H9 (cell line): ENCODE measurements at regions not wholly inside any gene's neighbourhood (a gene's known extent, or its start where the extent isn't known, plus 50 kb on each side); places are given as distances from the start of the nearest gene placed in this dataset.

ENCODE experiments used
- DNase-seq: peaks from one replicate; pipeline ENCODE4 v3.0.0-alpha.2; 2017
- H2AFZ ChIP-seq: one replicate; pipeline ENCODE4 v1.6.1; 2013; ENCODE audit warnings: mild to moderate bottlenecking, low read length, control low read depth, moderate library complexity
- H2AK5ac ChIP-seq: 2 replicates; pipeline ENCODE4 v1.6.1; 2013; ENCODE audit warnings: low read length, control low read depth, mixed read lengths; ENCODE audit not compliant: insufficient read length
- H2BK120ac ChIP-seq: one replicate; pipeline ENCODE4 v1.6.1; 2013; ENCODE audit warnings: low read depth, mild to moderate bottlenecking, low read length, control low read depth, inconsistent platforms; ENCODE audit not compliant: poor library complexity, severe bottlenecking
- H2BK12ac ChIP-seq: 2 replicates; pipeline ENCODE4 v1.6.1; 2013; ENCODE audit warnings: low read length, control low read depth, mixed read lengths, low read depth; ENCODE audit not compliant: insufficient read length
- H2BK15ac ChIP-seq: 2 replicates; pipeline ENCODE4 v1.6.1; 2013; ENCODE audit warnings: low read depth, low read length, control low read depth
- H2BK20ac ChIP-seq: one replicate; pipeline ENCODE4 v1.6.1; 2013; ENCODE audit warnings: low read depth, mild to moderate bottlenecking, low read length, control low read depth, inconsistent platforms; ENCODE audit not compliant: poor library complexity, severe bottlenecking
- H2BK5ac ChIP-seq: 2 replicates; pipeline ENCODE4 v1.6.1; 2013; ENCODE audit warnings: low read length, control low read depth, mixed read lengths; ENCODE audit not compliant: insufficient read length
- H3K14ac ChIP-seq: 2 replicates; pipeline ENCODE4 v1.6.1; 2013; ENCODE audit warnings: low read length, control low read depth; ENCODE audit not compliant: insufficient read depth
- H3K18ac ChIP-seq: 2 replicates; pipeline ENCODE4 v1.6.1; 2013; ENCODE audit warnings: low read depth, mild to moderate bottlenecking, mixed read lengths, low read length, control low read depth; ENCODE audit not compliant: insufficient read length
- H3K23ac ChIP-seq: 2 replicates; pipeline ENCODE4 v1.6.1; 2013; ENCODE audit warnings: low read length, control low read depth, mixed read lengths, low read depth; ENCODE audit not compliant: insufficient read length
- H3K23me2 ChIP-seq: 2 replicates; pipeline ENCODE4 v1.6.1; 2013; ENCODE audit warnings: low read depth, mild to moderate bottlenecking, mixed read lengths, low read length, control low read depth; ENCODE audit not compliant: insufficient read length, poor library complexity, severe bottlenecking
- H3K27ac ChIP-seq: 2 replicates; pipeline ENCODE4 v1.5.1; 2013; ENCODE audit warnings: low read length, control low read depth, mixed read lengths, low read depth; ENCODE audit not compliant: insufficient read length
- H3K27me3 ChIP-seq: 2 replicates; pipeline ENCODE4 v1.6.1; 2013; ENCODE audit warnings: low read length, control low read depth, inconsistent platforms; ENCODE audit not compliant: insufficient read depth
- H3K4ac ChIP-seq: 2 replicates; pipeline ENCODE4 v1.6.1; 2013; ENCODE audit warnings: low read depth, mild to moderate bottlenecking, control low read depth, inconsistent platforms, low read length, moderate library complexity
- H3K4me1 ChIP-seq: 2 replicates; pipeline ENCODE4 v1.6.1; 2013; ENCODE audit warnings: low read length, control low read depth, inconsistent platforms; ENCODE audit not compliant: insufficient read depth
- H3K4me2 ChIP-seq: 2 replicates; pipeline ENCODE4 v1.6.1; 2013; ENCODE audit warnings: low read length, control low read depth, mixed read lengths; ENCODE audit not compliant: insufficient read length, insufficient read depth
- H3K56ac ChIP-seq: 2 replicates; pipeline ENCODE4 v1.6.1; 2013; ENCODE audit warnings: low read depth, mild to moderate bottlenecking, mixed read lengths, low read length, control low read depth; ENCODE audit not compliant: insufficient read length
- H3K79me1 ChIP-seq: 2 replicates; pipeline ENCODE4 v1.6.1; 2013; ENCODE audit warnings: low read depth, mild to moderate bottlenecking, moderate library complexity, low read length, control low read depth, inconsistent platforms; ENCODE audit not compliant: insufficient read depth, poor library complexity, severe bottlenecking
- H3K79me2 ChIP-seq: 2 replicates; pipeline ENCODE4 v1.6.1; 2013; ENCODE audit warnings: low read length, control low read depth, inconsistent platforms; ENCODE audit not compliant: insufficient read depth
- H3K9ac ChIP-seq: 2 replicates; pipeline ENCODE4 v1.6.1; 2013; ENCODE audit warnings: low read length, control low read depth, mixed read lengths; ENCODE audit not compliant: insufficient read length; ENCODE audit errors: extremely low read depth
- H3K9me3 ChIP-seq: one replicate; pipeline ENCODE4 v1.6.1; 2013; ENCODE audit warnings: low read depth, low read length, inconsistent platforms; ENCODE audit not compliant: control insufficient read depth
- H3T11ph ChIP-seq: one replicate; pipeline ENCODE4 v1.6.1; 2013; ENCODE audit warnings: mild to moderate bottlenecking, low read length, control low read depth, inconsistent platforms
- H4K20me1 ChIP-seq: one replicate; pipeline ENCODE4 v1.6.1; 2013; ENCODE audit not compliant: control insufficient read depth, insufficient read length, insufficient read depth
- H4K5ac ChIP-seq: 2 replicates; pipeline ENCODE4 v1.6.1; 2013; ENCODE audit warnings: low read depth, mild to moderate bottlenecking, mixed read lengths, low read length, control low read depth; ENCODE audit not compliant: insufficient read length
- H4K8ac ChIP-seq: replicated peaks from 2 replicates; pipeline ENCODE4 v1.6.1; 2013; ENCODE audit warnings: low read length, control low read depth, mixed read lengths, low read depth; ENCODE audit not compliant: insufficient read length
- H4K91ac ChIP-seq: 2 replicates; pipeline ENCODE4 v1.6.1; 2013; ENCODE audit warnings: low read depth, mild to moderate bottlenecking, moderate library complexity, mixed read lengths, low read length, control low read depth; ENCODE audit not compliant: insufficient read length
- H3K27ac Mint-ChIP-seq, 3 experiments: 2 replicates in 2 of 3; 3 replicates in 1 of 3; pipeline ENCODE4 v1.8.0; 2020 to 2021; ENCODE audit warnings: mixed read lengths in 3 of 3, mild to moderate bottlenecking in 1 of 3, moderate library complexity in 1 of 3
- H3K27me3 Mint-ChIP-seq: 2 replicates; pipeline ENCODE4 v1.8.0; 2021; ENCODE audit warnings: low read depth, mild to moderate bottlenecking, moderate library complexity, mixed read lengths
- H3K36me3 Mint-ChIP-seq, 3 experiments: 2 replicates in 2 of 3; 3 replicates in 1 of 3; pipeline ENCODE4 v1.8.0; 2020 to 2021; ENCODE audit warnings: low read depth in 3 of 3, mixed read lengths in 3 of 3; ENCODE audit not compliant: insufficient read depth in 1 of 3
- H3K4me1 Mint-ChIP-seq, 2 experiments: 2 replicates each; pipeline ENCODE4 v1.8.0; 2020; ENCODE audit warnings: mixed read lengths in 2 of 2
- H3K4me3 Mint-ChIP-seq, 2 experiments: 2 replicates in 1 of 2; 3 replicates in 1 of 2; pipeline ENCODE4 v1.8.0; 2020 to 2021; ENCODE audit warnings: mild to moderate bottlenecking in 2 of 2, mixed read lengths in 2 of 2, moderate library complexity in 1 of 2
- H3K9me3 Mint-ChIP-seq, 2 experiments: 2 replicates in 1 of 2; 3 replicates in 1 of 2; pipeline ENCODE4 v1.8.0; 2020; ENCODE audit warnings: mild to moderate bottlenecking in 2 of 2, mixed read lengths in 2 of 2, moderate library complexity in 1 of 2
- CTCF ChIP-seq: fragments of 200-600 bp; sonication (generic); conservative IDR thresholded peaks from 3 replicates; pipeline ENCODE4 v1.8.0; 2021; ENCODE audit warnings: antibody characterized with exemption, mild to moderate bottlenecking
- WGBS: extraction: QIAGEN DNeasy Blood & Tissue Kit; methylation state at CpG from one replicate; pipeline ENCODE4 v1.1.7; 2013; ENCODE audit warnings: missing lambda C conversion rate, low lambda C conversion rate, mixed read lengths; ENCODE audit not compliant: insufficient read length; ENCODE audit errors: extremely low coverage; 5-methylcytosine and 5-hydroxymethylcytosine counted together

- H3K27ac Mint-ChIP-seq, result no peak overlapping the region; a peak in 1 of 7 replicates
- Histone ChIP-seq H2AFZ (no peak overlapping the region), H3K23me2 (no peaks in the 10 kb centered on the region), H3K4me2 (no peak overlapping the region), H3K9ac (no peak overlapping the region), H3K4ac (no peak overlapping the region), H3K23ac (no peak overlapping the region), H2BK20ac (no peak overlapping the region), H4K5ac (no peak overlapping the region), H4K8ac (no peak overlapping the region), H3T11ph (no peak overlapping the region), H2BK120ac (no peak overlapping the region), H4K20me1 (no peaks in the 10 kb centered on the region), H3K18ac (no peak overlapping the region), H3K27me3 (no peaks in the 10 kb centered on the region), H2BK15ac (no peak overlapping the region), H3K56ac (no peak overlapping the region), H2BK5ac (no peak overlapping the region), H3K9me3 (no peaks in the 10 kb centered on the region), H3K4me1 (no peaks in the 10 kb centered on the region; the same call in 1 of the 2 replicates), H3K79me2 (no peaks in the 10 kb centered on the region), H3K79me1 (no peaks in the 10 kb centered on the region), H3K27ac (no peak overlapping the region), H4K91ac (no peak overlapping the region), H2AK5ac (no peak overlapping the region), H3K14ac (no peak overlapping the region), H2BK12ac (no peak overlapping the region)
- H3K9me3 Mint-ChIP-seq, result no peaks in the 10 kb centered on the region; a peak in 2 of 5 replicates
- no peaks in the 10 kb centered on the region; a peak in 2 of 7 replicates for H3K36me3 Mint-ChIP-seq
- no peak for TF ChIP-seq CTCF
- DNase-seq, result no peak
- peaks cover 11% of the 10 kb centered on the region for H3K27me3 Mint-ChIP-seq
- no CpG with 5 or more reads among the region's 8 CpGs for WGBS
- peaks cover 18 to 40% of the 10 kb centered on the region in 2 experiments for H3K4me1 Mint-ChIP-seq
- no peak overlapping the region for H3K4me3 Mint-ChIP-seq
Measured at GRCh38 chr10:3480281-3480989, 304.6 kb downstream of the KLF6 start.
